Sigmoid colon (tissue), 6 donors: ENCODE measurements at regions not wholly inside any gene's neighbourhood (a gene's known extent, or its start where the extent isn't known, plus 50 kb on each side); places are given as distances from the start of the nearest gene placed in this dataset.
"Not testable (repeated sequence)": the region's sequence is repeated elsewhere in the genome, so short reads cannot be mapped to it uniquely, and the experiment has no call there.

Source experiments
- DNase-seq: peaks from one replicate; pipeline ENCODE4 v3.0.0-alpha.2; 2019
- H3K27ac ChIP-seq, 4 donors: fragments of 200-600 bp; sonication (generic); one replicate each; pipeline ENCODE4 v1.5.1; 2016 to 2019; ENCODE audit warnings: mild to moderate bottlenecking in 1 of 4
- H3K27me3 ChIP-seq, 3 donors: fragments of 200-600 bp; sonication (generic); one replicate each; pipeline ENCODE4 v1.5.1; 2019; ENCODE audit warnings: mild to moderate bottlenecking in 1 of 3
- H3K36me3 ChIP-seq, 4 donors: fragments of 200-600 bp; sonication (generic); one replicate each; pipeline ENCODE4 v1.5.1; 2016 to 2019
- H3K4me1 ChIP-seq, 4 donors: fragments of 200-600 bp; sonication (generic); one replicate each; pipeline ENCODE4 v1.5.1; 2017 to 2019
- H3K4me3 ChIP-seq, 4 donors: fragments of 200-600 bp; sonication (generic); one replicate each; pipeline ENCODE4 v1.5.1; 2017 to 2019; ENCODE audit warnings: mild to moderate bottlenecking in 2 of 4, moderate library complexity in 1 of 4
- H3K9me3 ChIP-seq, 4 donors: fragments of 200-600 bp in 3 of 4; sonication (generic) in 3 of 4; one replicate each; pipeline versions ENCODE4 v1.5.1 to v1.6.1; 2013 to 2019
- CTCF ChIP-seq, 4 experiments: fragments of 450-650 bp in 3 of 4; fragments of 200-600 bp in 1 of 4; IDR thresholded peaks; one replicate each; pipeline ENCODE4 v1.5.1; 2016 to 2019; ENCODE audit warnings: antibody characterized with exemption in 4 of 4, mild to moderate bottlenecking in 3 of 4, moderate library complexity in 2 of 4
- EP300 ChIP-seq, 4 donors: sonication (generic); formaldehyde crosslinking; IDR thresholded peaks; one replicate each; pipeline ENCODE4 v1.6.1; 2017; ENCODE audit warnings: antibody characterized with exemption in 4 of 4
- POLR2A ChIP-seq, 2 donors: fragments of 450-650 bp; IDR thresholded peaks; one replicate each; pipeline ENCODE4 v1.6.1; 2016; ENCODE audit warnings: antibody characterized with exemption in 2 of 2, mild to moderate bottlenecking in 2 of 2, moderate library complexity in 2 of 2
- POLR2AphosphoS5 ChIP-seq, 4 donors: sonication (generic); formaldehyde crosslinking; IDR thresholded peaks; one replicate each; pipeline ENCODE4 v1.6.1; 2017; ENCODE audit warnings: antibody characterized with exemption in 4 of 4
- WGBS, 2 donors: extraction: QIAGEN DNeasy Blood & Tissue Kit; methylation state at CpG; one replicate each; pipeline ENCODE4 v1.1.7; 2013; 5-methylcytosine and 5-hydroxymethylcytosine counted together
- intact Hi-C: fragments of 100-400 bp; cut with DNase I; formaldehyde crosslinking; loops from one replicate; pipeline ENCODE4 v1.15.1; 2023
- donor health status: healthy with polysubstance abuse.
- donor health status: healthy.

GRCh38 chr18:29361843-29362242 is 1184.9 kb upstream of the CDH2 start:
- H3K4me1 ChIP-seq = no peaks in the 10 kb centered on the region
- no peaks in the 10 kb centered on the region for H3K36me3 ChIP-seq
- 85 to 92% methylated on average over 15 of the region's 15 CpGs for WGBS, 2 donors
- no peaks in the 10 kb centered on the region for H3K27me3 ChIP-seq
- H3K9me3 ChIP-seq = no peaks in the 10 kb centered on the region
- H3K4me3 ChIP-seq = no peak overlapping the region
- no peak overlapping the region for H3K27ac ChIP-seq
- no peak for DNase-seq
- TF ChIP-seq POLR2A (IDR thresholded peaks at IDR 0.05) (no peak), CTCF (IDR thresholded peaks at IDR 0.05) (no peak), EP300 (IDR thresholded peaks at IDR 0.05) (no peak), POLR2AphosphoS5 (IDR thresholded peaks at IDR 0.05) (no peak)
- intact Hi-C loops = no loop called here

GRCh38 chr18:29360659-29361058 is 1183.7 kb upstream of the CDH2 start:
- H3K27me3 ChIP-seq, H3K4me1 ChIP-seq, DNase-seq, H3K36me3 ChIP-seq, H3K9me3 ChIP-seq, intact Hi-C loops, H3K27ac ChIP-seq, H3K4me3 ChIP-seq: not testable (repeated sequence)
- WGBS, 2 donors = 31 to 61% methylated on average over 4 of the region's 4 CpGs

DNA sequence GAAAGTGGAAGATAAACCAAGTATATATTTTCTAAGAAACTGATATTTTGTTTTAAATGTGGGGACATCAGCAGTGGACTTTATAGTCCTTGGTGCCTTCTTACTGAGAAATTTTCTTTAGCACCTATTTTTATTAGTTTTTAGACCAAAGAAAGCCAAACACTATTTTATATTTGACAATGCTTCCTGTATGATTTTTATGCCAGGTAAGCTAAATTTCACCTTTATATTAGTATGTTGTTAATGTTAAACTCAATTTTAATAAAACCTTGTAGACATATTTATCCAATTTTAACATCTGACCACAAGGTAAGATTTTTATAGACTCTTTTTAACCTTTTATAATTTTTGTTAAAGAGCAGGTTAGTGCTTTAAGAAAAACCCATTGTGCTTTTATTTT is 1182.3 kb upstream of the CDH2 start:
- DNase-seq, H3K36me3 ChIP-seq, H3K4me1 ChIP-seq, intact Hi-C loops, H3K4me3 ChIP-seq, H3K27me3 ChIP-seq, H3K9me3 ChIP-seq, H3K27ac ChIP-seq: not testable (repeated sequence)

DNA sequence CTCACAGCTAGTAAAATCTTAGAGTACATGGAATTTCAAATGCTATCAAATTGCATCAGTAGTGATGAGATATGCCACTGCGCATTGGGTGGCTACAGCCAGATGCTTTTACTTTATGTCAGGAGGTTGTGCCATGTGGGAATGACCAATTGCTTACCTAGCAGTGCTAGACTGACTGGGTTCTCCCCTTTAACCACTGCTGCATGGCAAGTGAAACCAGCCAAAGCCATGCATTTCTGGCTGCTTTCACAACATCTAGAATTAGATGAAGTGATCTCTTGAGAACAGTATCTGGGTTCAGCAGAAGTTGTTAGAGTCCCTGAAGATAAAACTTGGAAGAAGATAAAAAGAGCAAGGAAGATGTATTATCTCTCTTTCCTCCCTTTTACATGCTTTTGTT is 1174.2 kb upstream of the CDH2 start:
- no peak overlapping the region for H3K27ac ChIP-seq
- intact Hi-C loops = no loop called here
- no peaks in the 10 kb centered on the region for H3K9me3 ChIP-seq
- H3K4me3 ChIP-seq = no peak overlapping the region
- no peak for TF ChIP-seq EP300 (IDR thresholded peaks at IDR 0.05)
- no peak for TF ChIP-seq POLR2A (IDR thresholded peaks at IDR 0.05)
- no peak for TF ChIP-seq POLR2AphosphoS5 (IDR thresholded peaks at IDR 0.05)
- TF ChIP-seq CTCF (IDR thresholded peaks at IDR 0.05) = no peak
- no peaks in the 10 kb centered on the region for H3K27me3 ChIP-seq
- no peak for DNase-seq
- H3K36me3 ChIP-seq = no peaks in the 10 kb centered on the region
- H3K4me1 ChIP-seq = no peaks in the 10 kb centered on the region
- 94 to 99% methylated on average over 1 of the region's 1 CpG for WGBS, 2 donors

- Histone ChIP-seq H3K4me3 (no peak overlapping the region), H3K27me3 (no peaks in the 10 kb centered on the region), H3K4me1 (no peaks in the 10 kb centered on the region), H3K9me3 (no peaks in the 10 kb centered on the region), H3K36me3 (no peaks in the 10 kb centered on the region), H3K27ac (no peak overlapping the region)
- TF ChIP-seq EP300 (IDR thresholded peaks at IDR 0.05) (no peak), POLR2A (IDR thresholded peaks at IDR 0.05) (no peak)
- 60 to 80% methylated on average over 2 of the region's 2 CpGs for WGBS, 2 donors
- intact Hi-C loops = no loop called here
- no peak for DNase-seq
Measured at GRCh38 chr18:29328932-29329331, 1152.0 kb upstream of the CDH2 start.

DNA sequence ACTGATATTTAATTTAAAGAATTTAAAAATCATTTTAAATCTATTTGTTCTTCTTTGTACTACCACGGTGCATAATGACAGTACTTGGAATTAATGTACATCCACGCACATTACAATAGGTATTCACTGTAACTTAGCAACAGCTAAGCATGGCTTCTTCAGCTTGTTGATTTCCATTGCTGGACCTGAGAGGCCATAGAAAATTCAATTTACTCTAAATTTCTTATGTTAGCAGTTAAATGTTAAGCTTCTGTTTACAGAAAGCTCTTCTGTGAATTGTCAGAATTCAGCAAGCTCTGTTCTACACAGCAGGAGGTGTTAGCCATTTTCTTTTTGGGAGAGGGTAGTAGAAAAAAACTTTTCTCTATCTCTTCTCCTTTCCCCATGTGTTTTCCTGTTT is 1149.3 kb upstream of the CDH2 start:
- no peak for DNase-seq
- Histone ChIP-seq H3K9me3 (no peaks in the 10 kb centered on the region), H3K27me3 (no peaks in the 10 kb centered on the region), H3K36me3 (no peaks in the 10 kb centered on the region), H3K27ac (no peak overlapping the region), H3K4me3 (no peak overlapping the region), H3K4me1 (no peaks in the 10 kb centered on the region)
- WGBS, 2 donors = 71 to 73% methylated on average over 2 of the region's 2 CpGs
- intact Hi-C loops = no loop called here
- TF ChIP-seq POLR2A (IDR thresholded peaks at IDR 0.05) (no peak), POLR2AphosphoS5 (IDR thresholded peaks at IDR 0.05) (no peak), EP300 (IDR thresholded peaks at IDR 0.05) (no peak), CTCF (IDR thresholded peaks at IDR 0.05) (no peak)
